Loucy (cell line): ENCODE measurements at regions not wholly inside any gene's neighbourhood (a gene's known extent, or its start where the extent isn't known, plus 50 kb on each side); places are given as distances from the start of the nearest gene placed in this dataset.

Experiments
- CTCF ChIP-seq: fragments of 200-600 bp; sonication (generic); conservative IDR thresholded peaks from 2 replicates; pipeline ENCODE4 v1.5.1; 2014; ENCODE audit warnings: mild to moderate bottlenecking, antibody characterized with exemption, low read length
- EZH2phosphoT487 ChIP-seq: fragments of 200-600 bp; IDR thresholded peaks from 2 replicates; pipeline ENCODE4 v1.6.1; 2018; ENCODE audit warnings: antibody characterized with exemption, mild to moderate bottlenecking, moderate library complexity, borderline replicate concordance

- TF ChIP-seq CTCF (no peak), EZH2phosphoT487 (no peak)
Measured at GRCh38 chr3:180319461-180319860, 282.5 kb upstream of the TTC14 start.
